ENCODE measurements at regions not wholly inside any gene's neighbourhood (a gene's known extent, or its start where the extent isn't known, plus 50 kb on each side); places are given as distances from the start of the nearest gene placed in this dataset.
A peak's percentile ranks its signal among the peaks of the same experiment; 100 is the strongest.

GRCh38 chr20:22333885-22334545 lies 250.4 kb downstream of the FOXA2 start:
- TF ChIP-seq, protein P1, sequence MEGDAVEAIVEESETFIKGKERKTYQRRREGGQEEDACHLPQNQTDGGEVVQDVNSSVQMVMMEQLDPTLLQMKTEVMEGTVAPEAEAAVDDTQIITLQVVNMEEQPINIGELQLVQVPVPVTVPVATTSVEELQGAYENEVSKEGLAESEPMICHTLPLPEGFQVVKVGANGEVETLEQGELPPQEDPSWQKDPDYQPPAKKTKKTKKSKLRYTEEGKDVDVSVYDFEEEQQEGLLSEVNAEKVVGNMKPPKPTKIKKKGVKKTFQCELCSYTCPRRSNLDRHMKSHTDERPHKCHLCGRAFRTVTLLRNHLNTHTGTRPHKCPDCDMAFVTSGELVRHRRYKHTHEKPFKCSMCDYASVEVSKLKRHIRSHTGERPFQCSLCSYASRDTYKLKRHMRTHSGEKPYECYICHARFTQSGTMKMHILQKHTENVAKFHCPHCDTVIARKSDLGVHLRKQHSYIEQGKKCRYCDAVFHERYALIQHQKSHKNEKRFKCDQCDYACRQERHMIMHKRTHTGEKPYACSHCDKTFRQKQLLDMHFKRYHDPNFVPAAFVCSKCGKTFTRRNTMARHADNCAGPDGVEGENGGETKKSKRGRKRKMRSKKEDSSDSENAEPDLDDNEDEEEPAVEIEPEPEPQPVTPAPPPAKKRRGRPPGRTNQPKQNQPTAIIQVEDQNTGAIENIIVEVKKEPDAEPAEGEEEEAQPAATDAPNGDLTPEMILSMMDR (IDR thresholded peaks at IDR 0.05) = peak; percentile 78

DNA sequence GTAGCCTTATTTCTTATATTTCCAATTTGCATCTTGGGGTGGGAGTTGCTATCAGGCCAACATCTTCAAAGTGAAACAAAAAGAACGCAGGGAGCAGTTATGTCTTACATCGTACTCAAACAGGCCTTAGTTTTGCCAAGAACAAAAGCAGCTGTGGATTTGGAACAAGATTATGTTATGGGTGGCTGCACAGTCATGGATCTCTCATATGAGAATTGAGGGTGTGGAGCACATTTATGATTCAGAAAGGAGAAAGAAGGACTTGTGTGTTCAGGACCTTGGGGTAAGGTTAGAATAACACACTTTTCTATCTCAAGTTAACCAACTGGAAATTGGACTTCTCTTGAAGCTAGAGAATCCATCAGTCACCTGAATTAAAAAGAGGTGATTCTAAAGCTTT lies 259.9 kb downstream of the FOXA2 start:
- TF ChIP-seq, protein P1 (IDR thresholded peaks at IDR 0.05) = no peak

DNA sequence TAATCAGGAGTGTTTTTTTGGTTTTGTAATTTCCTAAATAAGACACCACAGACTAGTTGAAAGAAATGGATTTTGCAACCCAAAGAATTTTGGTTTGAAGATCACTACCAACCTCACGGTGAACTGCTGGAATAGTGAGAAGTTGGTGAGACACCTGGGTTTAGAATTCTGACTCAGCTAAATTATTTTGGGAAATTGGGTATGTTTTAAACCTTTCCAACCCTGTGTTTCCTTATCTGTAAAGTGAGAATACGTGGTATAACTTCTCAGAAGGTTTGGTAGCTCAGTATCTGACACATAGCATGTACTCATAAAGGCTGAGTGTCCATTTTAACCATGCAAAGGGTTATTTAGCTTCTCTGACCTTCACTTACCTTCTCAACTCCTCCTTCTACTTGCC lies 261.9 kb downstream of the FOXA2 start:
- TF ChIP-seq, protein P1 (IDR thresholded peaks at IDR 0.05) = no peak

DNA sequence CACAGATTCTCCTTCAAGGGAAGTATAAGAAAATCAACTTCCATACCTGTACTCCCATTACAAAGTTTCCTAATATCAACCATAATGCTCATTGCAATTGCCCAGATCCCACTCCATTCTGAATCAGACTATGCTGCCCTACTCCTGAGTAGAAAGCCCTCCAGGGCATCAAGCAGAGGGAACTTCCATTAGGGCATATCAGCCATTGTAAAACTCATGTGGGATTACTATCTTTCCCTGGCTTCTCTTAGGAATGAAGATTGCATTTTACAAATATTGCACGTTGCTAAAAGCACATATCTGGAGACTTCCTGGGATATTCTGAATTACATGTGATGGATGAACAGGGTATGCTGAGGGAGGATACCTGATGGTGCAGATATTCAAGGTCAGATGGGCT lies 263.2 kb downstream of the FOXA2 start:
- TF ChIP-seq, protein P1 (IDR thresholded peaks at IDR 0.05) = no peak

DNA sequence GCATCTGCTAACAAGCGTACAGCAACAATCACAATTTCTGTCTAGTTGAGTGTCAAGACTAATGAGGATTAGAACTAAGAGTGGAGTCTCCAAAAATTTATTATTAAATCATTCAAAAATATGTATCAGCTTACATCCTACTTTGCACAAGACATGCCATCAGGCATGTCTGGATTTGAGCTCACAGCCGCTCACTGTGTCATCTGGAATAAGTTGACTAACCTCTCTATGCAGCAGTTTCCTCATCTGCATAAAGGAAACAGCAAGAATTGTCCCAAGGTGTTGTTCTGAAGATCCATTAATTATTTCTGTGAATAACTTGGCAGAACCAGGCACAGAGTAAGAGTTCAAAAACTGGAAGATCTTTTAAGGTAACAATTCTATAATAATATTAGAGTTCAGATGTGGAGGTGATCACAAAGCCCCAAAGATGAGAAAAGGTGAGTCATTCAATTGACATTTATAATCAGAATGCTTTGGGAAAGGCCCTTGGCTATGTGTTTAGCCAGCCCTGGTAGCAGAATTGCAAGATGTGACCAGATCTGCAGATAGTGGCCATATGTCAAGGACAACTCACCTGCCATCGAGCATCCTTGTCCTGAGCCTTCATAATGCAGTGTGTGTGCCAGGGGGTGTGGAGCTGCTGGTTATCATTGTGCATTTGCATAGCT lies 264.0 kb downstream of the FOXA2 start:
- TF ChIP-seq, protein P1 (IDR thresholded peaks at IDR 0.05) = no peak

GRCh38 chr20:22315771-22316170 lies 268.6 kb downstream of the FOXA2 start:
- TF ChIP-seq, protein P1 (IDR thresholded peaks at IDR 0.05) = no peak

- TF ChIP-seq, protein P1 (IDR thresholded peaks at IDR 0.05) = no peak
These were observed 269.3 kb downstream of the FOXA2 start for GRCh38 chr20:22315073-22315472.
